Bronchial epithelial cell (primary cell): ENCODE measurements at regions not wholly inside any gene's neighbourhood (a gene's known extent, or its start where the extent isn't known, plus 50 kb on each side); places are given as distances from the start of the nearest gene placed in this dataset.

Source experiments
- DNase-seq: peaks from one replicate; pipeline ENCODE4 v3.0.0-alpha.2; 2010; ENCODE audit warnings: low read depth
- FAIRE-seq: peaks from 2 replicates; lab custom pipeline; 2011; peaks lifted over from hg19 to GRCh38; lab: Jason Lieb, UNC
- H3K27me3 ChIP-seq: 2 replicates; pipeline ENCODE4 v1.5.1; 2011; ENCODE audit warnings: low read length; ENCODE audit not compliant: control insufficient read depth, insufficient read depth
- H3K36me3 ChIP-seq: 2 replicates; pipeline ENCODE4 v1.5.1; 2011; ENCODE audit warnings: low read length; ENCODE audit not compliant: control insufficient read depth, insufficient read depth
- H3K4me3 ChIP-seq: 2 replicates; pipeline ENCODE4 v1.5.1; 2011; ENCODE audit warnings: mild to moderate bottlenecking, low read depth, low read length, control low read depth
- CTCF ChIP-seq: IDR thresholded peaks from 2 replicates; pipeline ENCODE4 v1.5.1; 2011; ENCODE audit warnings: mild to moderate bottlenecking, moderate library complexity, low read length, control low read depth, inconsistent platforms; ENCODE audit not compliant: insufficient read depth, severe bottlenecking

DNA sequence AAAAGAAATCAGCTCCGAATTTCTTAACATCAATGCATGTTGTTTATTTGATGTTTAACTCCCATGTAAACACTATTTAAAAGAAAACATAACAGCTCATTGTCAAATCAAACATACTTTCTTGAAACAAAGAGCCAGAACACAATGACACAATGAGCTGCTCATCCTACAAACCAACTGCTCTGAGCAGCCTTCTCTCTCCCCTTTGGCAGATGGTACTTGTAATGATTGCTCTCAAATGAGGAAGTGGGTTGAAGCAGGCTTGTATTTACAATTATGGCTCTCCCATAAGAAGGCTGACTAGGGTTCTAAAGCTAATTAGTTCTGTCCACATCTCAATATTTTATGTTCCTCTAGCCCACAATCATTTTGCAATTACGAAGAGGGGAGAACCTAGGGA is 637.8 kb upstream of the ADGRL3 start:
- no peak overlapping the region for H3K4me3 ChIP-seq
- FAIRE-seq (no peak), DNase-seq (no peak)
- TF ChIP-seq CTCF, result no peak
- no peaks in the 10 kb centered on the region for H3K36me3 ChIP-seq
- no peaks in the 10 kb centered on the region for H3K27me3 ChIP-seq

DNA sequence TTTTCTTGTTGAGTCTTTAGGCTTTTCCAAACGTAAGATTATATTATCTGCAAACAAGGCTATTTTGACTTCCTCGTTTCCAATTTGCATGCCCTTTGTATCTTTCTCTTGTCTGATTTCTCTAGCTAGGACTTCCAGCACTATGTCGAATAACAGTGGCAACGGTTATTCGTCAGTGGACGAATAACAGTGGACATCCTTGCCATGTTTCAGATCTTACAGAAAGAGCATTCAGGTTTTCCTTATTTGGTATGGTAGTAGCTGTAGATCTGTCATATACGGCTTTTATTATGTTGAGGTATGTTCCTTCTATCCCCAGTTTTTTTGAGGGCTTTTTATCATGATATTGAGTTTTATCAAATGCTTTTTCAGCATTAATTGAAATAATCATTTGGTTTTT is 634.6 kb upstream of the ADGRL3 start:
- FAIRE-seq (no peak), DNase-seq (no peak)
- no peaks in the 10 kb centered on the region for H3K27me3 ChIP-seq
- TF ChIP-seq CTCF, result no peak
- no peaks in the 10 kb centered on the region for H3K36me3 ChIP-seq
- no peak overlapping the region for H3K4me3 ChIP-seq

DNA sequence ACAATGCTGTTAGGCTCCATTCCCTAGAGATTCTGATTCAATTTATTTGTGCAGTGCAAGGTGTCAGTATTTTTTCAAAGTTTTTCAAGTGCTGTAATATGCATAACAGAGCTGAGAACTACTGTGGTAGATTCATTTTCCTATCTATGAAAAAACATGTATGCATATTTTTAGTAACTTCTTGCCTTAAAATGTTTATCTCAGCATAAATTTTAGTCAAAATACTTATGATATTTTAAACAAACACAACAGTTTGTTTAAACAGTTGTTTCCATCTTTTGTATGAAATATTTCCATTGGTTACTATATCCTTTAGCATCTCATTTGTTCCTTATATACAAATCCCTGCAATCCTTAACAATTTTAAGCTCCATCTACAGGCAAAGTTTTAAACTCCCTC is 624.8 kb upstream of the ADGRL3 start:
- DNase-seq (no peak), FAIRE-seq (no peak)
- Histone ChIP-seq H3K27me3 (no peaks in the 10 kb centered on the region), H3K36me3 (no peaks in the 10 kb centered on the region), H3K4me3 (no peak overlapping the region)
- no peak for TF ChIP-seq CTCF

GRCh38 chr4:60579335-60579734 is 620.8 kb upstream of the ADGRL3 start:
- DNase-seq (peak; percentile 76), FAIRE-seq (no peak)
- Histone ChIP-seq H3K4me3 (no peak overlapping the region), H3K27me3 (no peaks in the 10 kb centered on the region), H3K36me3 (no peaks in the 10 kb centered on the region)
- no peak for TF ChIP-seq CTCF

DNA sequence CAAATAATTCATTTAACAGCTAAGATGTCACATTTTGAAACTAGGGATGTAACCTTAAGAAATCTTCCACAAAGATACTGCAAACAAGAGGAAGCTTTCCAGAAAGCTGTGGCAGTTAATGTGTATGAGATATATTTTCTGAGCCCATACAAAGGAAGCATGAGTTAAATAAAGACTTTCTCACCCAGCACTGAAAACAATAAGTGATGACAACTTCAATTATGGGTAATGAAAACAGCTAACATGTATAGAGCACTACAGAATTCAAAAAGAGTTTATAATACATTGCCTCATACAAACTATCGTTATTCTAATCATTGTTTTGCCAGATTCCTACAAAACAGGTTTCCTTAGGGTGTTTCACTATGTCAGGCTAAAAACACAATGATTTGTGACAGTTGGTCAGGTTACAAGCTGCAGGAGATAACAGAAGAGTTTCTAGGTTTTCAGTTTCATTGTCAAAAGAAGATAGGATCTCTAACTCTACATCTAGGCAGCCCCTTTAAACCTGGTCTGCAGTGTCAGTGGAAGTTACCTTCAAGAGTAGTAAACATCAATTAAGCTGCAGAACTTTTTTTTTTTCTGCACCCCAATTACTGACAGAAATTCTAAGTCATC is 618.1 kb upstream of the ADGRL3 start:
- Histone ChIP-seq H3K4me3 (no peak overlapping the region), H3K36me3 (no peaks in the 10 kb centered on the region), H3K27me3 (no peaks in the 10 kb centered on the region)
- FAIRE-seq, result no peak
- no peak for DNase-seq
- TF ChIP-seq CTCF, result no peak

DNA sequence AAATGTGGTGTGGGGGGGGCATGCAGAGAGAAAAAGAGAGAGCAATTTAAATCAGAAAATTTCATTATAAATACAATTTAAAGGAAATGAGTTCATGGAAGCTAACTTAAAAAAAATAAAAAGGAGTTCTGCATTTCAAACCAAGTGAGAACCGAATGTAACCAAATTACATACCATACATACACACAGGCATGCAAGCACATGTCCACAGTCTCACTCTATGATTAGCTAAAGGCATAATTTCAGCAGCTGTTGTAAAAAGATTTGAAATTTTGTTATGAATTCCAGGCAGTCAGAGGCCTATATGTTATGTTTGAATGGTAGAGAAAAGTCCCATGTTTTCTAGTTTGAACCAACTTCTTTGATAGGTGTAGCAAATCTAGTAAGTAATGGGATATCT is 611.6 kb upstream of the ADGRL3 start:
- peak; percentile 75 for DNase-seq
- Histone ChIP-seq H3K36me3 (no peaks in the 10 kb centered on the region), H3K27me3 (no peaks in the 10 kb centered on the region), H3K4me3 (no peak overlapping the region)
- TF ChIP-seq CTCF, result no peak
- no peak for FAIRE-seq
